H9 (cell line): ENCODE measurements at regions not wholly inside any gene's neighbourhood (a gene's known extent, or its start where the extent isn't known, plus 50 kb on each side); places are given as distances from the start of the nearest gene placed in this dataset.
A peak's percentile ranks its signal among the peaks of the same experiment; 100 is the strongest.

Experiments
- DNase-seq: peaks from one replicate; pipeline ENCODE4 v3.0.0-alpha.2; 2017
- H2AFZ ChIP-seq: one replicate; pipeline ENCODE4 v1.6.1; 2013; ENCODE audit warnings: mild to moderate bottlenecking, low read length, control low read depth, moderate library complexity
- H2AK5ac ChIP-seq: 2 replicates; pipeline ENCODE4 v1.6.1; 2013; ENCODE audit warnings: low read length, control low read depth, mixed read lengths; ENCODE audit not compliant: insufficient read length
- H2BK120ac ChIP-seq: one replicate; pipeline ENCODE4 v1.6.1; 2013; ENCODE audit warnings: low read depth, mild to moderate bottlenecking, low read length, control low read depth, inconsistent platforms; ENCODE audit not compliant: poor library complexity, severe bottlenecking
- H2BK12ac ChIP-seq: 2 replicates; pipeline ENCODE4 v1.6.1; 2013; ENCODE audit warnings: low read length, control low read depth, mixed read lengths, low read depth; ENCODE audit not compliant: insufficient read length
- H2BK15ac ChIP-seq: 2 replicates; pipeline ENCODE4 v1.6.1; 2013; ENCODE audit warnings: low read depth, low read length, control low read depth
- H2BK20ac ChIP-seq: one replicate; pipeline ENCODE4 v1.6.1; 2013; ENCODE audit warnings: low read depth, mild to moderate bottlenecking, low read length, control low read depth, inconsistent platforms; ENCODE audit not compliant: poor library complexity, severe bottlenecking
- H2BK5ac ChIP-seq: 2 replicates; pipeline ENCODE4 v1.6.1; 2013; ENCODE audit warnings: low read length, control low read depth, mixed read lengths; ENCODE audit not compliant: insufficient read length
- H3K14ac ChIP-seq: 2 replicates; pipeline ENCODE4 v1.6.1; 2013; ENCODE audit warnings: low read length, control low read depth; ENCODE audit not compliant: insufficient read depth
- H3K18ac ChIP-seq: 2 replicates; pipeline ENCODE4 v1.6.1; 2013; ENCODE audit warnings: low read depth, mild to moderate bottlenecking, mixed read lengths, low read length, control low read depth; ENCODE audit not compliant: insufficient read length
- H3K23ac ChIP-seq: 2 replicates; pipeline ENCODE4 v1.6.1; 2013; ENCODE audit warnings: low read length, control low read depth, mixed read lengths, low read depth; ENCODE audit not compliant: insufficient read length
- H3K23me2 ChIP-seq: 2 replicates; pipeline ENCODE4 v1.6.1; 2013; ENCODE audit warnings: low read depth, mild to moderate bottlenecking, mixed read lengths, low read length, control low read depth; ENCODE audit not compliant: insufficient read length, poor library complexity, severe bottlenecking
- H3K27ac ChIP-seq: 2 replicates; pipeline ENCODE4 v1.5.1; 2013; ENCODE audit warnings: low read length, control low read depth, mixed read lengths, low read depth; ENCODE audit not compliant: insufficient read length
- H3K27me3 ChIP-seq: 2 replicates; pipeline ENCODE4 v1.6.1; 2013; ENCODE audit warnings: low read length, control low read depth, inconsistent platforms; ENCODE audit not compliant: insufficient read depth
- H3K4ac ChIP-seq: 2 replicates; pipeline ENCODE4 v1.6.1; 2013; ENCODE audit warnings: low read depth, mild to moderate bottlenecking, control low read depth, inconsistent platforms, low read length, moderate library complexity
- H3K4me1 ChIP-seq: 2 replicates; pipeline ENCODE4 v1.6.1; 2013; ENCODE audit warnings: low read length, control low read depth, inconsistent platforms; ENCODE audit not compliant: insufficient read depth
- H3K4me2 ChIP-seq: 2 replicates; pipeline ENCODE4 v1.6.1; 2013; ENCODE audit warnings: low read length, control low read depth, mixed read lengths; ENCODE audit not compliant: insufficient read length, insufficient read depth
- H3K56ac ChIP-seq: 2 replicates; pipeline ENCODE4 v1.6.1; 2013; ENCODE audit warnings: low read depth, mild to moderate bottlenecking, mixed read lengths, low read length, control low read depth; ENCODE audit not compliant: insufficient read length
- H3K79me1 ChIP-seq: 2 replicates; pipeline ENCODE4 v1.6.1; 2013; ENCODE audit warnings: low read depth, mild to moderate bottlenecking, moderate library complexity, low read length, control low read depth, inconsistent platforms; ENCODE audit not compliant: insufficient read depth, poor library complexity, severe bottlenecking
- H3K79me2 ChIP-seq: 2 replicates; pipeline ENCODE4 v1.6.1; 2013; ENCODE audit warnings: low read length, control low read depth, inconsistent platforms; ENCODE audit not compliant: insufficient read depth
- H3K9ac ChIP-seq: 2 replicates; pipeline ENCODE4 v1.6.1; 2013; ENCODE audit warnings: low read length, control low read depth, mixed read lengths; ENCODE audit not compliant: insufficient read length; ENCODE audit errors: extremely low read depth
- H3K9me3 ChIP-seq: one replicate; pipeline ENCODE4 v1.6.1; 2013; ENCODE audit warnings: low read depth, low read length, inconsistent platforms; ENCODE audit not compliant: control insufficient read depth
- H3T11ph ChIP-seq: one replicate; pipeline ENCODE4 v1.6.1; 2013; ENCODE audit warnings: mild to moderate bottlenecking, low read length, control low read depth, inconsistent platforms
- H4K20me1 ChIP-seq: one replicate; pipeline ENCODE4 v1.6.1; 2013; ENCODE audit not compliant: control insufficient read depth, insufficient read length, insufficient read depth
- H4K5ac ChIP-seq: 2 replicates; pipeline ENCODE4 v1.6.1; 2013; ENCODE audit warnings: low read depth, mild to moderate bottlenecking, mixed read lengths, low read length, control low read depth; ENCODE audit not compliant: insufficient read length
- H4K8ac ChIP-seq: replicated peaks from 2 replicates; pipeline ENCODE4 v1.6.1; 2013; ENCODE audit warnings: low read length, control low read depth, mixed read lengths, low read depth; ENCODE audit not compliant: insufficient read length
- H4K91ac ChIP-seq: 2 replicates; pipeline ENCODE4 v1.6.1; 2013; ENCODE audit warnings: low read depth, mild to moderate bottlenecking, moderate library complexity, mixed read lengths, low read length, control low read depth; ENCODE audit not compliant: insufficient read length
- H3K27ac Mint-ChIP-seq, 3 experiments: 2 replicates in 2 of 3; 3 replicates in 1 of 3; pipeline ENCODE4 v1.8.0; 2020 to 2021; ENCODE audit warnings: mixed read lengths in 3 of 3, mild to moderate bottlenecking in 1 of 3, moderate library complexity in 1 of 3
- H3K27me3 Mint-ChIP-seq: 2 replicates; pipeline ENCODE4 v1.8.0; 2021; ENCODE audit warnings: low read depth, mild to moderate bottlenecking, moderate library complexity, mixed read lengths
- H3K36me3 Mint-ChIP-seq, 3 experiments: 2 replicates in 2 of 3; 3 replicates in 1 of 3; pipeline ENCODE4 v1.8.0; 2020 to 2021; ENCODE audit warnings: low read depth in 3 of 3, mixed read lengths in 3 of 3; ENCODE audit not compliant: insufficient read depth in 1 of 3
- H3K4me1 Mint-ChIP-seq, 2 experiments: 2 replicates each; pipeline ENCODE4 v1.8.0; 2020; ENCODE audit warnings: mixed read lengths in 2 of 2
- H3K4me3 Mint-ChIP-seq, 2 experiments: 2 replicates in 1 of 2; 3 replicates in 1 of 2; pipeline ENCODE4 v1.8.0; 2020 to 2021; ENCODE audit warnings: mild to moderate bottlenecking in 2 of 2, mixed read lengths in 2 of 2, moderate library complexity in 1 of 2
- H3K9me3 Mint-ChIP-seq, 2 experiments: 2 replicates in 1 of 2; 3 replicates in 1 of 2; pipeline ENCODE4 v1.8.0; 2020; ENCODE audit warnings: mild to moderate bottlenecking in 2 of 2, mixed read lengths in 2 of 2, moderate library complexity in 1 of 2
- WGBS: extraction: QIAGEN DNeasy Blood & Tissue Kit; methylation state at CpG from one replicate; pipeline ENCODE4 v1.1.7; 2013; ENCODE audit warnings: missing lambda C conversion rate, low lambda C conversion rate, mixed read lengths; ENCODE audit not compliant: insufficient read length; ENCODE audit errors: extremely low coverage; 5-methylcytosine and 5-hydroxymethylcytosine counted together
- TF ChIP-seq, protein P1 (sequence below): fragments of 200-600 bp; sonication (generic); conservative IDR thresholded peaks from 3 replicates; pipeline ENCODE4 v1.8.0; 2021; ENCODE audit warnings: antibody characterized with exemption, mild to moderate bottlenecking

DNA sequence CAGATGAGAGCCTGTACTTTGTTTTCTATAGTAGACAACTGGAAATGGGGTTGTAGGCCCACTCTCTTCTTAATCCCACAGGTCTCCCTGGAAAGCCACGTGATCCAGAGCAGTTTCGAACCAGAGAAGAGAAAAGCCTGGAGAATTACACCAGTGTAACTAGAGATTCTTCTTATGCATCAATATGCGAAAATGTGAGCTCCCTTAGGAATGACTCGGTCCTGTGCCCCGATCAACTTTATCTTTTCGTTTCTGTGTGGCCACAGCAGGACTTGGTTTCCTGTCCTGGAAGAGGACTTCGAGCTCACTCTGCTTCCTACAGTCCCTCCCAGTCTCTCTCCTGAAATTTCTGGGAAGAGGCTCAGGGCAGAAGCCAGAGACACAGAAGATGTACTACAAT is 73.8 kb upstream of the TPM1 start:
- peaks cover 22 to 37% of the 10 kb centered on the region in 2 experiments for H3K4me1 Mint-ChIP-seq
- Histone ChIP-seq H3K4me2 (no peak overlapping the region), H4K91ac (no peak overlapping the region), H4K5ac (no peak overlapping the region), H3K27ac (no peak overlapping the region), H2BK20ac (no peak overlapping the region), H2AFZ (peak overlapping the region; percentile 74), H3K23ac (no peak overlapping the region), H2AK5ac (no peak overlapping the region), H3K56ac (no peak overlapping the region), H3K9ac (no peak overlapping the region), H4K8ac (no peak overlapping the region), H3K27me3 (no peaks in the 10 kb centered on the region), H3K79me2 (no peaks in the 10 kb centered on the region), H2BK15ac (no peak overlapping the region; the same call in 1 of the 2 replicates), H3K18ac (no peak overlapping the region), H2BK12ac (peak overlapping the region; percentile 27), H3K79me1 (no peaks in the 10 kb centered on the region), H2BK5ac (no peak overlapping the region), H4K20me1 (no peaks in the 10 kb centered on the region), H3K23me2 (no peaks in the 10 kb centered on the region), H3T11ph (no peak overlapping the region), H3K4me1 (peaks cover 7% of the 10 kb centered on the region), H2BK120ac (no peak overlapping the region), H3K14ac (no peak overlapping the region), H3K4ac (no peak overlapping the region), H3K9me3 (no peaks in the 10 kb centered on the region)
- no peaks in the 10 kb centered on the region for H3K9me3 Mint-ChIP-seq
- H3K27me3 Mint-ChIP-seq, result no peaks in the 10 kb centered on the region; the same call in 1 of the 2 replicates
- DNase-seq, result no peak
- H3K4me3 Mint-ChIP-seq, result no peak overlapping the region
- TF ChIP-seq, protein P1, sequence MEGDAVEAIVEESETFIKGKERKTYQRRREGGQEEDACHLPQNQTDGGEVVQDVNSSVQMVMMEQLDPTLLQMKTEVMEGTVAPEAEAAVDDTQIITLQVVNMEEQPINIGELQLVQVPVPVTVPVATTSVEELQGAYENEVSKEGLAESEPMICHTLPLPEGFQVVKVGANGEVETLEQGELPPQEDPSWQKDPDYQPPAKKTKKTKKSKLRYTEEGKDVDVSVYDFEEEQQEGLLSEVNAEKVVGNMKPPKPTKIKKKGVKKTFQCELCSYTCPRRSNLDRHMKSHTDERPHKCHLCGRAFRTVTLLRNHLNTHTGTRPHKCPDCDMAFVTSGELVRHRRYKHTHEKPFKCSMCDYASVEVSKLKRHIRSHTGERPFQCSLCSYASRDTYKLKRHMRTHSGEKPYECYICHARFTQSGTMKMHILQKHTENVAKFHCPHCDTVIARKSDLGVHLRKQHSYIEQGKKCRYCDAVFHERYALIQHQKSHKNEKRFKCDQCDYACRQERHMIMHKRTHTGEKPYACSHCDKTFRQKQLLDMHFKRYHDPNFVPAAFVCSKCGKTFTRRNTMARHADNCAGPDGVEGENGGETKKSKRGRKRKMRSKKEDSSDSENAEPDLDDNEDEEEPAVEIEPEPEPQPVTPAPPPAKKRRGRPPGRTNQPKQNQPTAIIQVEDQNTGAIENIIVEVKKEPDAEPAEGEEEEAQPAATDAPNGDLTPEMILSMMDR, result no peak
- no peak overlapping the region for H3K27ac Mint-ChIP-seq
- H3K36me3 Mint-ChIP-seq, result no peaks in the 10 kb centered on the region; a peak in 1 of 7 replicates
- WGBS, result no CpG with 5 or more reads among the region's 7 CpGs
